Stomach (tissue), 8 donors: ENCODE measurements at regions not wholly inside any gene's neighbourhood (a gene's known extent, or its start where the extent isn't known, plus 50 kb on each side); places are given as distances from the start of the nearest gene placed in this dataset.

Experiments used
- DNase-seq, 2 donors: peaks; one replicate each; pipeline versions ENCODE4 v3.0.0 to v3.0.0-alpha.2; 2013 to 2019
- H3K27ac ChIP-seq, 5 donors: fragments of 200-600 bp in 4 of 5; sonication (generic) in 4 of 5; one replicate each; pipeline ENCODE4 v1.5.1; 2013 to 2019; ENCODE audit warnings: mild to moderate bottlenecking in 1 of 5, moderate library complexity in 1 of 5
- H3K27me3 ChIP-seq, 3 donors: fragments of 200-600 bp; sonication (generic); one replicate each; pipeline ENCODE4 v1.5.1; 2017 to 2019; ENCODE audit warnings: mixed run types in 1 of 3
- H3K36me3 ChIP-seq, 4 donors: fragments of 200-600 bp; sonication (generic); 1 replicate in 3 of 4; 2 replicates in 1 of 4; pipeline ENCODE4 v1.5.1; 2016 to 2019
- H3K4me1 ChIP-seq, 4 donors: fragments of 200-600 bp; sonication (generic); one replicate each; pipeline ENCODE4 v1.5.1; 2016 to 2019
- H3K4me3 ChIP-seq, 4 donors: fragments of 200-600 bp; sonication (generic) in 3 of 4; one replicate each; pipeline ENCODE4 v1.5.1; 2016 to 2019; ENCODE audit warnings: mild to moderate bottlenecking in 1 of 4
- H3K9me3 ChIP-seq, 4 donors: fragments of 200-600 bp; sonication (generic); one replicate each; pipeline ENCODE4 v1.5.1; 2016 to 2019
- CTCF ChIP-seq, 7 experiments: fragments of 450-650 bp in 4 of 7; fragments of 200-600 bp in 3 of 7; sonication (generic) in 3 of 7; IDR thresholded peaks; one replicate each; pipeline ENCODE4 v1.5.1; 2016 to 2019; ENCODE audit warnings: antibody characterized with exemption in 7 of 7, control low read depth in 2 of 7, mild to moderate bottlenecking in 1 of 7
- EP300 ChIP-seq: sonication (generic); formaldehyde crosslinking; IDR thresholded peaks from one replicate; pipeline ENCODE4 v1.6.1; 2017; ENCODE audit warnings: antibody characterized with exemption
- POLR2A ChIP-seq, 4 donors: fragments of 450-650 bp; IDR thresholded peaks; one replicate each; pipeline ENCODE4 v1.6.1; 2016; ENCODE audit warnings: antibody characterized with exemption in 4 of 4, control low read depth in 2 of 4, mild to moderate bottlenecking in 1 of 4, moderate library complexity in 1 of 4
- POLR2AphosphoS5 ChIP-seq, 3 donors: sonication (generic); formaldehyde crosslinking; IDR thresholded peaks; one replicate each; pipeline ENCODE4 v1.6.1; 2016; ENCODE audit warnings: antibody characterized with exemption in 3 of 3
- WGBS, 5 donors: extraction: QIAGEN DNeasy Blood & Tissue Kit in 3 of 5; methylation state at CpG; one replicate each; pipeline versions ENCODE4 v1.1.5 to v1.1.7; 2013 to 2018; 5-methylcytosine and 5-hydroxymethylcytosine counted together
- intact Hi-C: fragments of 100-400 bp; cut with DNase I; formaldehyde crosslinking; loops from one replicate; pipeline ENCODE4 v1.15.1; 2023; ENCODE audit warnings: low total_unique reads
- donor health status: healthy with polysubstance abuse.
- donor health status: Bipolar disorder and iron deficiency.
- donor health status: healthy.

DNA sequence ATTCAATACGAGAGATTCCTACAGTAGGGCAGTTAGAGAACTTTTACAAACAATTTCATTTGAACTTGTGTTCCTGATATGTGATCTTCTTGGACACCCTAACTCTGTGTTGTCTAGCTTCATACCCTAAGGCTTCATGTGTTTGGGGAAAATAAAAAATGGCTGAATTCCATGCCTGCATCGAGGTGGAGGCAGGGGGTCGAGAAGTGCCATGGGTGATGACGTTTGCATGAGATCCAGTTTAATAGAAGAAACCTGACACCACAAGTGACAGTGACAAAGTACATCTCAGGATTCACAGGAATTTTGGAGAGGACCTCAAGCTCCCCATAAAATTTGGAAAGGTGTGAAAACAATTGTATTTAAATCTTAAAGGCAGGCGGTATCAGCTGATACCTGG lies 169.2 kb upstream of the NABP1 start:
- Histone ChIP-seq H3K27me3 (no peaks in the 10 kb centered on the region), H3K9me3 (no peaks in the 10 kb centered on the region), H3K27ac (no peak overlapping the region), H3K4me1 (no peaks in the 10 kb centered on the region), H3K4me3 (no peak overlapping the region), H3K36me3 (no peaks in the 10 kb centered on the region)
- no peak for TF ChIP-seq CTCF (IDR thresholded peaks at IDR 0.05)
- TF ChIP-seq POLR2AphosphoS5 (IDR thresholded peaks at IDR 0.05) = no peak
- no peak for TF ChIP-seq EP300
- no peak for TF ChIP-seq POLR2A (IDR thresholded peaks at IDR 0.05)
- 77 to 84% (median 80%) methylated on average over 5 of the region's 5 CpGs for WGBS, 5 donors
- no peak for DNase-seq
- intact Hi-C loops = no loop called here

GRCh38 chr2:191512216-191512835 lies 165.6 kb upstream of the NABP1 start:
- Histone ChIP-seq H3K9me3 (no peaks in the 10 kb centered on the region), H3K27me3 (no peaks in the 10 kb centered on the region), H3K27ac (no peak overlapping the region), H3K4me1 (no peaks in the 10 kb centered on the region), H3K4me3 (no peak overlapping the region), H3K36me3 (no peaks in the 10 kb centered on the region)
- no peak for TF ChIP-seq CTCF (IDR thresholded peaks at IDR 0.05)
- no peak for TF ChIP-seq POLR2AphosphoS5 (IDR thresholded peaks at IDR 0.05)
- no peak for TF ChIP-seq POLR2A (IDR thresholded peaks at IDR 0.05)
- no peak for TF ChIP-seq EP300
- DNase-seq = no peak
- 78 to 92% (median 91%) methylated on average over 7 of the region's 7 CpGs for WGBS, 5 donors
- intact Hi-C loops = no loop called here

DNA sequence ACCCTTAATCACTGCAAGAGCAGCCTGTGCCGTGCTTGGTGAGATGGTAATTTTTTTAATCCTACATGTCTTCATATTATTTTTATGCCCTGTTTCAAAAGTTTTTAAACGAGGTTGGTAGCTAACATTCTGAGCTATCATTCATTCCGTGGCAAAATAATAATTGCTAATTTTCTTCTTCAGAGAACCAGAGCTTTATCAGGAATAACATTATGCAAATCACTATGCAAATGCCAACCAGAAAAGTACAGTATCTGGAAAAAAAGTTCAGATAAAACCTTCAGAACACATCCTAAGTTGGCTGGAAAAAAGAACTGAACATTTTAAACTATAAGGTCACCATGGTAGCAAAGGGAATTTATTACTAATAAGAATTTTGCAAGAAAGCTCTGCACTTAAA lies 165.1 kb upstream of the NABP1 start:
- 83 to 92% (median 85%) methylated on average over 3 of the region's 3 CpGs for WGBS, 5 donors
- H3K27me3 ChIP-seq = no peaks in the 10 kb centered on the region
- no peak for DNase-seq
- no peak for TF ChIP-seq EP300
- TF ChIP-seq POLR2A (IDR thresholded peaks at IDR 0.05) = no peak
- TF ChIP-seq POLR2AphosphoS5 (IDR thresholded peaks at IDR 0.05) = no peak
- no peak for TF ChIP-seq CTCF (IDR thresholded peaks at IDR 0.05)
- no peaks in the 10 kb centered on the region for H3K9me3 ChIP-seq
- no peaks in the 10 kb centered on the region for H3K36me3 ChIP-seq
- no peaks in the 10 kb centered on the region for H3K4me1 ChIP-seq
- no peak overlapping the region for H3K4me3 ChIP-seq
- H3K27ac ChIP-seq = no peak overlapping the region
- intact Hi-C loops = no loop called here

GRCh38 chr2:191514613-191515012 lies 163.3 kb upstream of the NABP1 start:
- intact Hi-C loops = no loop called here
- H3K27me3 ChIP-seq = no peaks in the 10 kb centered on the region
- TF ChIP-seq POLR2AphosphoS5 (IDR thresholded peaks at IDR 0.05) = no peak
- TF ChIP-seq EP300 = no peak
- TF ChIP-seq POLR2A (IDR thresholded peaks at IDR 0.05) = no peak
- TF ChIP-seq CTCF (IDR thresholded peaks at IDR 0.05) = no peak
- H3K4me1 ChIP-seq = no peaks in the 10 kb centered on the region
- H3K4me3 ChIP-seq = no peak overlapping the region
- 50 to 67% (median 56%) methylated on average over 3 to 4 of the region's 4 CpGs for WGBS, 5 donors
- DNase-seq = no peak
- H3K36me3 ChIP-seq = no peaks in the 10 kb centered on the region
- H3K9me3 ChIP-seq = no peaks in the 10 kb centered on the region
- no peak overlapping the region for H3K27ac ChIP-seq
